EL (cell line): ENCODE measurements at regions not wholly inside any gene's neighbourhood (a gene's known extent, or its start where the extent isn't known, plus 50 kb on each side); places are given as distances from the start of the nearest gene placed in this dataset.

ENCODE experiments used
- DNase-seq: peaks from one replicate; pipeline ENCODE4 v3.0.0-alpha.2; 2016

DNA sequence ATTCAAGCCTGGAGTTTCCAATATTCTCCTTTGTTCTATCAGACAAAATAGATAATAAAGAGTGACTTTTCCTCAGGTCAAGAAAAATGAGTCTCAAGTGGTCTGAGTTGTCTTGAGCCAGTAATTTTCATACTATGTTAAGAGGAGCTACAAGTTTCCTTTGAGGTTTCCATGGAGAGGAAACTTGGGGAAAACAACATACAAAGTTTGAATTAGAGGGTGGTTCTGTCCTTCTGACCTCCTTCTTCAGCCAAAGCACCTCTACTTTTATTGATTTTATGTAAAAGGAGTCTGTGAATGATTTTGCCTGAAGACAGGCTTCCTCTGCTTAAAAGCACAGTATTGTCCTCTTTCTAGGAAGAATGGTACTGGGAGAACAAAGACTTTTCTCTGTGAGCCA is 497.2 kb upstream of the PKN2 start:
- no peak for DNase-seq

DNA sequence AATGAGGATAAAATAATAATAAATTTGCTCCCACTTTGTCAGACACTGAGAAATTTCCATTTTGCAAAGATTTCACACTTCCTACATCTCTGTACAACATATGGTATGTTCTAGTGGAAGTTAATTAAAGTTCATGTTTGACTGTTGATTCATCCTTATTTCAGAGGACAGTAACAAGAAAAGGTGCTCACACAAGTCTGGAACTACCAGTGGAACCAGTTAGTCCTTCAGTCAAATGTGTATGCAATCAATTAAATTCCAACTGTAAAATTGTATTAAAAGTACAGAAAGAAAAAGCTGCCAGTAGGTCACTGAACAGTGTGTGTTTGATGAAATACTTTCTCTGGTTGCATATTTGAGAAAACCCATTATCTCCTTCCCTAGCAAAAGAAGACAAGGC is 496.0 kb upstream of the PKN2 start:
- DNase-seq, result no peak

DNA sequence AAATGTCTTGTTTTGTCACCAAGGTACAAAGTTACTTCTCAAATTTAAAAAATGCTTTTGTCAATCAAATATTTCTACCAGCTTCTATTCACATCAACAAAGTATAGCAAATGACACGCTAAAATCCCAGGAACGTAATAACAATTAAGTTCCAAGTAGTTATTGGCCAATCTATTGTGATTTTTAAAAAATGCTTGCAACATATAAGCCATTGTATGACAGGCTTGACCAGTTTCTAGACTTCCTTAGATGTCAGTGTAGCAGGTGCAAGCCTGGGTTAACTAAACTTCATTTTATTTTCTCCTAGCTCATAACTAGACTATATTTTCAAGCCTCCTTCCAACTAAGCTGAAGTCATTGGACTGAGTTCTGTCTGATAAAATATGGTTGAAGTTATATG is 494.5 kb upstream of the PKN2 start:
- DNase-seq, result no peak

DNA sequence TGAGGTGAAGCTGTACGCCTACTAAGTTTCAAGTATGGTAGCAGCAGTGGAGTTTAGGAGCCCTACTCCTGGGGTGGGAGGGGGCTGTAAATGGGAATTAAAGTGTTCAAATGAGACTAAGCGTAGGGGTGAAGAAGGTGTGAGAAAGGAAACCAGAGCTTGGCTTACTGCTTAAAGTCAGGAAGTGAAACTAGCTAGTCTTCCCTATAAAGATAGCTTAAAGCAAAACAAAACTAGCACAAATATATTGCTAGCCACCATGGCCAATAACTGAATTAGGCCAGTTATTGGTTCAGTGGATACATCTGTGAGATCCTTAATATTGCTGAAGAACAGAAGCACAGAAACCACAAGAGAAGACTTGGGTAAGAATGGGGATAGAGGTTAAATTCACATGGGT is 492.2 kb upstream of the PKN2 start:
- no peak for DNase-seq

DNA sequence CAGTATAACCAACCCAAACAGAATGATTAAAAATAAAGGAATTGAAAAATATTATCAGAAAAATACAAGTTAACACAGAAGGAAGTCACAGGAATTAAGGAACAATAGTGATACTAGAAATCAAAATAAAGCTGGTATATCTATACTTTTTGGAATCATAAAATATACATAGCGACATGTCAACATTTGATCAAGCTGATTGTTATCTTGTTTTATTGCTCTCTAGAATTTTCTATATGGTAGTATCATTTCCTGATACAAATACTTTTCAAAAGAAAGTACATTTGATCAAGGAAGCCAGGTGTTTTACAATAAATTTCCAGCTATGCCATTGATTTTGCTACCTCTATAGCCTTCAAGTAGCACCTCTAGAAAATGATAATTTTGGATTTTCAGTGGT is 489.5 kb upstream of the PKN2 start:
- DNase-seq, result no peak

DNA sequence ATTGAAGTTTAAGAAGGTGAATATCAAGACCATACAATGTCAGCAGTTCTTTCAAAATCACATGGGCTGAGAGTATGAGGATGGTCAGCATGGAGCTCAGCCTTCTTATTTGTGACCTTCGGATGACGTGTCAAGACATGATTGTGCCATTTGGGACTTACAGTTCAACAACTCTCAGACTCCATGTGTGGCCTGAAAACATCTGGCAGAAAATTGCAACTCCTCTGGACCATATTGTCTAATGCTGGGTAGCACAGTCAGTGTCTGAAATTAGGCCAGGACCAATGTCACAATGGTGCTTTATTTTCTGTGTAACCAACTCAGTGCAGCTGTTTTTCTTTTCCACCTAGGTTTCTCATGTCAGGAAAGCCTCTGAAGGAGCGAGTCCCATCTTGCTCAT is 483.5 kb upstream of the PKN2 start:
- no peak for DNase-seq

DNA sequence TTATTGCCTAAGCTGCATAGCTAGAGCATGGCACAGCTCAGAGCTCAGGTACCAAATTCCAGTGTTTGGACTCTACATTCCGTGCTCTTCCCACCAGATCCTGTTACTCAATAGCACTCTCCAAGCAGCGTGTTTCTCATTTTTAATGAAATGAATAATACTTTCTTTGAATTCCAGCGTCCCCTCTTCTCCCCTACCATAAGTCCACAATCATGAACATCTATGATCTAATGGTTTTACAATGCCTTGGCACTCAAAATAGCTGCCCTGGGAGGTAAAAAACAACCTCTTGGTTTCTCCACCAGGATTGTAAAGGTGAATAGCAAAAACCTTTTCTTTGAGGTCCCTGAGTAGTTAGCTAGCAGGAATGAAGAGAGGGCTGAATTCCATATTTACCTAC is 480.0 kb upstream of the PKN2 start:
- peak; percentile 3 for DNase-seq

DNA sequence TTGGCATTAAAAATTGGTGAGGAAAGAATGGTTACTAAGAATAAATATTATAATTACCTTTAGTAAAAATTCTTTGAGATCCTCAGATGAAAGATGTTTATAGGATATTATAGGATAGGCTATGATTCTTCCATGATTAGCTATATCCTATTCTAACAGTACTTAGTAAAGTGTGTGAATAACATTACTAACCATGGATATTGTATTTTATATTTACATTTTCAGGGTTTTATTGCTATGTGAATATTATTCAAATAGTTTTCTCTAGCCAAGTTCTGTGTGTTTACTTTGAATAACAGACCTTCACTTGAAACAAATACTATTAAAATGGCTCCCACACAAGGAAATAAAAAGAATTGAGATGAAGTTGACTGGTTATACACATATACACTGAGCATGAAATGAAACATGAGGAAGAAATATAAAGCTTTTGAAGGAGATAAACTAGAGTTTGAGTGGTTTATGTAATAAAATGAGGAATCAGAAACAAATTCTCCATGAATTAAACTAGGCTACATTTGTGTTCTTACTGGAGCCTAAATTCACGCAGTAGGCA is 479.4 kb upstream of the PKN2 start:
- DNase-seq, result no peak

DNA sequence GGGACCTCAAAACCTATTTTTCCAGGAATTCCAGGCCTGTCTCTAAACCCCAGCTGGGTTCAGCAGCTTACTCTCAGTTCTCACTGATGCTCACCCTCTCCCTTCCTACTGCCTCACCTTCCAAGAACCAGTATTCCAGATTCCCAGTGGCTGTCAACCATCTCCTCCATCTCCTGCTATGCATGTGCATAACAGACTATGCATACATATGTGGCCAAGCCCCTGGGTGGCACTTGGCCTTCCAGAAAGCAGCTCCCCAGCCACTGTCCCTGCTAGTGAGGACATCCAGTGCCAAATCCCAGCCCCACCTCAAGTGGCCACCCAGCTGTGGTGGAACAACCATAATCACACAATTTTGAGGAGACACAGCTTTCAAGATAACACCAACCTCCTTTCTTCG is 475.7 kb upstream of the PKN2 start:
- no peak for DNase-seq

DNA sequence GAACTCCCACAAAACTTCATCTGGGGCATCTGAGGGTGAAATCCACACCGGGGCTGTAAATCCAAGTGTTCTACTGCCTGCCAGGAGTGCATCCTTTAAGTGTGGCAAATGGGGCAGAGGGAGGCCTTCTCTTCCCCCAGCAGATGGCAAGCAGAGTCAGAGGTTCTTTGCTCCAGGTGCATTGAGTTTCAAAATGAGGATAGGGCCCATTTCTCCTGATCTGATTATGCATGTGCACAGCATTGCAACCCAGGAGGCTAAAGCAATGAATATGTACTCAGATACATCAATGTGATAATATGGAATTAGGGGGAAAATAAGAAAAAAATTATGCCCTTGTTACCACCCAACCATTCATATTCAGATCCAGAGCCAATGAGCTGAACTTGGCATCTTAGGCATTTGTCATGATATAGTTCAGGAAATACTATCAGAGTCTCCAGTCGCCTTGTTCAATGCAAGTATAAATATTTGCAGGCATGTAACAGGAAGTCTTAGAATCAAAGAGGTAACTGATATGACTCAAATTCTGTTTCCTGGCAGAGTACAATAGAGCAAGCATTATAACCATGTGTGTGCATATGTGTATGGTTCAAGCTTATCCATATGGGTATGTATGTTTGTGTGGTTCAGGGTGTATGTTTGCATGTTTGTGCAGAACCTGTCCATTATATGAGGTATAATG is 473.8 kb upstream of the PKN2 start:
- DNase-seq, result no peak

DNA sequence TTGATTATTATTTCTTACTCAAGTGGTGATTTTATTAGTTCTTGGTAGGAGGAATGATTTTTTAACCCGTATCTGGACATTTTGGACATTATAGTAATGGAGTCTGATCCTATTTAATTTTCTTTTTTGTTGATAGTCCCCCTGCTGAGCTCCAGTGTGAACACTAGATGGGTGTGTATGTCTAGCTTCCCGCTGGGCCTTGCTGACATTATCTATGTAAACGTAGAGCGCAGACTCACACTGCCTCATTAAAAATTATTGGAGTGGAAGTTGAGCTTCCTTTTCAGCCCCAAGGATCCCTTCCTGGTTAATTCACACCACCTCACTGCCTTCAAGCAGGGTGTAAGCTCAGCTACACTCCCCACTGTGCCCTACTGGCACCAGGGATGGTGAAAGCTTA is 467.6 kb upstream of the PKN2 start:
- DNase-seq, result no peak

DNA sequence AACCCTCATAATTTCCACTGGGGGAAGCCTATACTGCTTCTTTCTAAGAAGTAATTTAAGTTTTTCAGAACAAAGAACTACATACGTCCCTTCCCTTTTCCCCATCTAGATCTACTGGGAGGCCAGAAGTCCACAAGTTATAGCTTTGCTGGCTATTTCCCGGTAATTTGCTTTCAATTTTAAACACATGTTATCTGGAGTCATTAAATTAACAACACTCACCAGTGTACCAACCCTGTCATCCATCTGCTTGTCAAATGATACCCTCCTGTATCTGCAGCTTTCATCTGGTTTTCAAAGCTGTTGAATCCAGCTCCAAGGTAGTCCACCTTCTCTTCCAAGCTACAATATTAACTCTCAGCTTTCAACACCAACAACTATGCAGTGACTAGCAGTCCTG is 466.7 kb upstream of the PKN2 start:
- no peak for DNase-seq

DNA sequence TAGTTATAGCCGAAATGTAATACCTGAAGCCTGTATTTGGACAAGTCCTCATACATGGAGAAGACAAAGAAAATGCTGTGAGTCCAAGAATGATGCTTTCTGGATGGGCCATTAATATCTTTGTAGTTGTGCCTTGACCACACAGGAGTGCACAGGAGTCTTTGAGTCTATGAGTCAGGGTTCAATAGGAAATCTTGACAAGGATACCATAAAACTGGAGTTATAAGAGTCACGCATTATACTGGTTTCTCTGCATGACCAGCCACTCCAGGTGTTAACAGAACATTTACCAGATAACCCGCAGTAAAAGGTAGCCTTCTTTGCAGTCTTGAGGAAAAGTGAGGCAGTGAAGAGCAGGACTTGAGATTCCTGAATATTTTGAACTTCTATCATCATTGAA is 464.6 kb upstream of the PKN2 start:
- DNase-seq, result no peak

DNA sequence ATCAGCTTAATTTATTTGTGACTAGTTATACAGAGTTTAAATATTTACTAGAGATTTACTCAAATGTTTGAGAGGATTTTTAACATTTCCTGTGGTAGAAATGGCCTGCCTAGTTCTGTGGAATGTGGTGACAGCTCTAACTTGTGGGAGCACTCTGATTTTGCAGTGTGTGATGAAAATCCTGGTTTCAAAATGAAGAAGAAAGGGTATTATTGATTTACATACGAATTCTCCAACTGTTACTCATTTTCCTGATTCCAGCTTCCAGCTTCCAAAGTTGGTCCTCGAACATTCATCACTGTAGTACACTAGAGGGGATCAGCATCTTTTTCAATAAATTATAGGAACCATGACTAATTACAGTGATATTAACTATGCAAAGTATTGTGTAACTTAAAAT is 462.7 kb upstream of the PKN2 start:
- DNase-seq, result peak; percentile 9

DNA sequence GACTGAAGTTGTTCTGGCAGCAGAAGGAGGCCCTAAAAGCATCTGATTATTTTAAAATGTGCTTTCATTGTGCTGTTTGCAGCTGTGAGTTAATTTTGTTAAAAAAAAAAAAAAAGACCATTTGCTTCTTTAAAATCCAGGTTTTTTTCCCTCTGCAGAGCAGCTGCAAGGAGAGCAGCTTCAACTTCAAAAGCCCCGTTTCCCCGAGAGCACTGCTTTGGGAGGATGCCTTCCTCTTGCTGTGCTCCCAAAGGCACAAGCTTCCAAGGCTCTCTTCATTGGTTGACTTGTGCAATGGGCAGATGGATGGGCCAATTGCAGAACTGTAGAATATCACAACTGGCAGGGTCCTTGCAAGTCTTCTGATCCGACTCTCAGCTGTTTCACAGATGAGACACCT is 459.2 kb upstream of the PKN2 start:
- DNase-seq, result no peak

DNA sequence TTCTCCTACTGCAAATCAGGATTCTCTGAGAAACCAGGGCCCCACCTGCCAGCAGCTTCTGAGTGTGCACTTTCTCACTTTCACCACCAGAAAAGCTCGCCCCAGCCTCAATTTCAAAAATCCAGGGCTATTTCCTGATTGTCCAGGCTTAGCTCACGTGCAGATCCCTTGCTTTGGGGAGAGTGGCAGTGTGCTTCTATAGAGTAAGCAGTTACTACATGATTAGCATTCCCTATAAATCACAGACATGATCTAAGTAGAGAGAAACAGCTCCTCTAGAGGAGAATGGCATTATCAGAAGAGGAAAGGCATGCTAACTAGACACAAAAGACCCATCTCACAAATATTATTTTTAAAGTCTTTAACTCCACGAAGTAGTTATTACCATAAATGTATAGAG is 456.0 kb upstream of the PKN2 start:
- DNase-seq, result no peak

DNA sequence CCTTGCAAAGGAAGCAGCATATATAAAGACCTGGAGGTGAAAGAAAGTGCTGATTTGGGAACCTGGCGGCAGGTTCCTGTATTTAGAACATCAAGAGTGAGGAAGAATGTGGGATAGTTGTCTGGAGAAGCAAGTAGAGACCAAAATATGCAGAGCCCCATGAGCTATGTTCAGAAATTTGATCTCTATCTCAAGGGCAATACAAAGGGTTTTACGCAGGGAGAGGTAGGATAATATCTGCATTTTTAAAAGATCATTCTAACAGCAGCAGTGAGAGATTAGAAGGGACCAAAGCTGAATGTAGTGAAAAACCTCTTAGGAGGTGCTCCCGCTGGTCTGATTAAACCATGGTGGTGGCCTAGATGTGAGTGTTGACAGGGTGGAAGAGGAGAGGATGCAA is 453.9 kb upstream of the PKN2 start:
- no peak for DNase-seq

DNA sequence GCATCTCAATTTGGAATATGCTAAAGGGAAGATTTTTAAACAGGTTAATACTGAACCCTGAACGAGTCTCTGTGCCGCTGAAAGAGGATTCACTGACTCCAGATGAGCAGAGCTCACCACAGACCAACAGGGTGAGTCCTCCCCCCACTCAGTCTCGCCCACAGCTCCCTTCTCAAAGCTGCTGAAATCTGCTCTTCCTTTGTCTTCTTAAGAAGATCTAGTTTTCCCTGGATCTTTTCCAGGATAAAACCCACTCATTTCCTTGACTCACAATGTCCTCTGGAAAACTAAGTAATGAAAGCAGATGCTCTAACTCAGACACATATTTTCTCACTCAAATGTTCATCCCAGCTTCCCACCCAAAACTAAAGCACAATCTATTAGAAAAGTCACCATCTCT is 447.0 kb upstream of the PKN2 start:
- DNase-seq, result peak; percentile 38

DNA sequence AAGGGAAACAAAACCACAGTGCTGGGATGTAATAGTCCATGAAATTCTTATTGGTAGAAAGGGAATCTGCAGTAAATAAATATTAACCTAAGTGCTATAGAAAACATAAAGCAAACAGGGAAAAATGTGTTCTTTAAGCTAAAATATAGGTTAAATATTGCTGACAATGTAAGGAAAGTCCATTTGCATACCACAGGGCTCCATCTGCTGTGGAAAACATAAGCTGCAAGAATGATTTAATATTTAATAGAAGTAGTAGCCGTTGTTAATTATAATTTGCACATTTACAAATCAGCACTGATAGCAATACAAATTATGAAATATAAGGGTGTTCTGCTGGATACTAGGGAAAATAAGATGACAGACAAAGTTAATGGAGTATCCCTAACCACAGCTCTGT is 444.9 kb upstream of the PKN2 start:
- DNase-seq, result no peak

DNA sequence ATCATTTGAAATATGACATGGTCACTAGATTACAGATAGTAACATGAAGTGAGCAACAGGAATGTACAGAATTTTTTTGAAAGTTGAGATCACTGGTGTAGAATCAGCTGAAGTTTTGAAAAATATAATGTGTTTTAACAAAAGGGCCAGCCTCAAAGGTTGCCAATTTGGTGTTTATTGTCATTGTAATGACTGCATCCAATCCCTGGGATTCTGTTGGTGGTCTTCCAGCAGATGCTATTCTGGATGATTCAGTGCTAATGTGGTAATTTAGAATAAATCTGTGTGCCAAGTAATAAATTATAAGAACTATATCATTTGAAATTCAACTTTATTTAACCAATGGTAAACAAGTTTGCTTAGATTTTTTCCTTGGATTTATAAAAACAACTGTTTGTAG is 436.4 kb upstream of the PKN2 start:
- no peak for DNase-seq

DNA sequence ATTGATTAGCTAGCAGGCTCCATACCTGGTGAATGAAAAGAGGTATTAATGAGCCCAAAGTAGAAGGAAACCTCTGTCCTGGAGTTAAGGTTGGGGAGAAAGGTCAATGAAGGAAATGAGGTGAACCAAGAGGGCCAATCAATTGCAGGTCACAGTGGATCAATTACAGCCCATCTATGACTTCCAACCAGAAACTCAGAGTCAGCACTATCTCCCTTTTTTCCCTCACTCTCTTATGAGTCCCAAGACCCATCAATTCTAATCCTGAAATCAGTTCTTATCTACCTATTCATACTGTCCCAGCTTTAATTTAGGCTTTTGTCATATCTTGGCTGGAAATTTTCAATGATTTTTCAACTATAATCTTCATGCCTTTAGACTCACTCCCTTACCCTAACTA is 433.2 kb upstream of the PKN2 start:
- DNase-seq, result no peak

DNA sequence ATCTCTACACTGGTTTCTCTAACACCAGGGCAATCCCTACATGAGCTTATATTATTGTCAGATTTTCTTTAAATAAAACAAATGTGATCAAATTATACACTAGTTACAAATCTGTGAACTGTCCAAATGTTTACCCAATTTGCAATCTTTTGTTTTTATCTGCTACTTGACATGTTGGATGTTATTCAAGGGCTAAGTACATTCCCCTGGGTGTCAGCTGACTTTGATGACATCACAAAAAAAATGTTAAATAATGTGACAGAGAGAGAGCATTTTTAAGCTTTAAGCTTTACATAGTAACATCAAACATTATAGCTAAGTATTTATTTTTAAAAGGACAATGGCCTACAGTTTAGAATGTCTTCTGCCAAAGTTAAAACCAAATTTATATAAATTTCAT is 431.3 kb upstream of the PKN2 start:
- no peak for DNase-seq

DNA sequence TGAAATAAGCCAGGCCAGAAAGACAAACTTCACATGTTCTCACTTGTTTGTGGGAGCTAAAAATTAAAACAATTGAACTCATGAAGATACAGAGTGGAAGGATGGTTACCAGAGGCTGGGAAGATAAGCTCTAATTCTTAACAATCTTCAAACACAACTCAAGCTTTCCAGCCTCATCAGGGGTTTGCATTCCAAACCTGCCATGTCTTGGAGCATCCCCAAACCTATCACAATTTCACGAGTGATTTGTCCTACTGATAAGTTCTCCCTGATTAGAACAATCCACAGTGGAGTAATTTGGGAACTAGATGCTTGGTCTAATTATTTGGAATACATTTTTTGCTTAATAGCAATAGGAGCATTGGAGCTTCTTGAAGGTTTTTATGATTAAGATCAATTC is 418.5 kb upstream of the PKN2 start:
- no peak for DNase-seq

DNA sequence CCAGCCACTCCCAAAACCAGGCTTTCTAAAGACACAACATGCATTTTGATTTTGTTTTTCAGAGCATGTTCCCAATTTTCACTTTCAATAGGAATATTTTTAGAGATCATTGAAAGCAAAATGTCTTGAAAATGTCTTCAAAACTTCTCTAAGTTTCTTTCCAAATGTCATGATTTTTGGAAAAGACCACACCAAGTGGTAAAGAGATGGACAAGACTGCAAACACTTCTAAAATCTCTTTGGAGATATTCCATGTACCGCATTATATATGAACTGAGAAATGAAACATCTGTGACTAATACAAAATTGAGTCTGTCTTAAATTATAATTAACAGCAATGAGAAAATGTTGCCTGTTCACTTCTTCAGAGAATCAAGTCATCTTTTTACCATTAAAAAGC is 418.0 kb upstream of the PKN2 start:
- DNase-seq, result no peak

DNA sequence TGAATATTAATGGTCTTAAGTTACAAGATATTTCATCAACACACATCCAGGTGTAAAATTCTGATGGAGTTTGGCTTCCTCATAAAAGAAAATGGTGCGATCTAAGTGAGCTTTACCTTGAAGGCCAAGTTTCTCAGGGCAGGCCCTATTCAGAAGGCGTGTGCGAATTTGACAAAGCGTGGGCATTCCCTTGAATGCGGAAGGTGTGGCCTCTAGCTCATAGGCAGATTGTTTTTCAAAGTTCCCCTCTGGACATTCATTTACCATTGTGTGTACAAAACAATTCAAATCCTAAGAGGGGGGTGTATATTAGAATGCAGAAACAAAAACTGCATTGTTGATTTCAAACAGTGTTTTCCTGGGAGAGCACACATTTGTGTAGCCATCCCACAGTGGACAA is 411.9 kb upstream of the PKN2 start:
- no peak for DNase-seq

DNA sequence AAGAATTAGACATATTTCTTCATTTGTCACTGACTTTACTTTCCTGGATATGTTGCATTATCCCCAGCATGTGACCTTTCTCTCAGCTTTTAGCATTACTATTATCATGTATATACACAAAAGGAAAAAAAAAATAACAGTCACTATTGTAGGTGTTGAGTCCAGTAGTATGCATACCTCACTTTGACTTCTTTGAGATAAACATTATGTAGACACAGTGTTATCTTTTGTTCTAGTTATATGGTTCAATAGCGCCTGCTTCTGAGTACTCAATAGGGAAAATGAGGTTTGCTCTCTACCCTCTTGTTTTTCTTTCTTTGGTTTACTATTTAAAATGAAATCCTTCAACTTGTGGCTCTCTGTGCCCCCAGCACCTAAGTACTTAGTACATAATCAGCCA is 409.6 kb upstream of the PKN2 start:
- no peak for DNase-seq
